ENCODE measurements at regions not wholly inside any gene's neighbourhood (a gene's known extent, or its start where the extent isn't known, plus 50 kb on each side); places are given as distances from the start of the nearest gene placed in this dataset.

DNA sequence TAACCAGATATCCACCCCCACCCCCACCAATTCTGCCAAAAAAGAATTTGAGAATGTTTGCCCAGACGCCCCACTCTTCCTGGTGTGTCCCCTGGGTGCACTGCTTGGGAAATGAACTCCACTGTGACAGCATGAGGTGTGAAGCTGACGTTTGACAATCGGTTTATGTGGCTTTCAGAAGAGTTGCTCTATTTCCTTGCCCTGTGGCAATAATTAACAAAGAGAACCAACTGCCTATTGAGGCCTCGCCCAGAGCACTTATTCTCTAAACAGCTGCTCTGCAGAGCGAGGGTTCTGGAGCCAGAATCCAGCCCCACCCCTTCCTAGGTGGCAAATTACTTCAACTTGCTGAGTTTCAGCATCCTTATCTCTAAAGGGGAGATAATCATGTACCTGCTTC is 115.8 kb upstream of the SIX3 start:
- no peak for DNase-seq (ENCODE audit: extremely low spot score in 2 of 2)
- intact Hi-C loops (cut with DNase I), result no loop called here
- H3K27me3 ChIP-seq, result no peaks in the 10 kb centered on the region
- H3K4me3 ChIP-seq, result no peak overlapping the region
- TF ChIP-seq, protein P1, sequence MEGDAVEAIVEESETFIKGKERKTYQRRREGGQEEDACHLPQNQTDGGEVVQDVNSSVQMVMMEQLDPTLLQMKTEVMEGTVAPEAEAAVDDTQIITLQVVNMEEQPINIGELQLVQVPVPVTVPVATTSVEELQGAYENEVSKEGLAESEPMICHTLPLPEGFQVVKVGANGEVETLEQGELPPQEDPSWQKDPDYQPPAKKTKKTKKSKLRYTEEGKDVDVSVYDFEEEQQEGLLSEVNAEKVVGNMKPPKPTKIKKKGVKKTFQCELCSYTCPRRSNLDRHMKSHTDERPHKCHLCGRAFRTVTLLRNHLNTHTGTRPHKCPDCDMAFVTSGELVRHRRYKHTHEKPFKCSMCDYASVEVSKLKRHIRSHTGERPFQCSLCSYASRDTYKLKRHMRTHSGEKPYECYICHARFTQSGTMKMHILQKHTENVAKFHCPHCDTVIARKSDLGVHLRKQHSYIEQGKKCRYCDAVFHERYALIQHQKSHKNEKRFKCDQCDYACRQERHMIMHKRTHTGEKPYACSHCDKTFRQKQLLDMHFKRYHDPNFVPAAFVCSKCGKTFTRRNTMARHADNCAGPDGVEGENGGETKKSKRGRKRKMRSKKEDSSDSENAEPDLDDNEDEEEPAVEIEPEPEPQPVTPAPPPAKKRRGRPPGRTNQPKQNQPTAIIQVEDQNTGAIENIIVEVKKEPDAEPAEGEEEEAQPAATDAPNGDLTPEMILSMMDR (IDR thresholded peaks at IDR 0.05), result no peak
- TF ChIP-seq POLR2AphosphoS5 (IDR thresholded peaks at IDR 0.05; ENCODE audit: insufficient read depth in 1 of 2, low read depth in 1 of 2) (no peak), POLR2A (IDR thresholded peaks at IDR 0.05) (no peak)
- H3K9me3 ChIP-seq, result no peaks in the 10 kb centered on the region
- H3K27ac ChIP-seq, result no peak overlapping the region
- no peaks in the 10 kb centered on the region for H3K4me1 ChIP-seq
- H3K36me3 ChIP-seq, result no peaks in the 10 kb centered on the region

DNA sequence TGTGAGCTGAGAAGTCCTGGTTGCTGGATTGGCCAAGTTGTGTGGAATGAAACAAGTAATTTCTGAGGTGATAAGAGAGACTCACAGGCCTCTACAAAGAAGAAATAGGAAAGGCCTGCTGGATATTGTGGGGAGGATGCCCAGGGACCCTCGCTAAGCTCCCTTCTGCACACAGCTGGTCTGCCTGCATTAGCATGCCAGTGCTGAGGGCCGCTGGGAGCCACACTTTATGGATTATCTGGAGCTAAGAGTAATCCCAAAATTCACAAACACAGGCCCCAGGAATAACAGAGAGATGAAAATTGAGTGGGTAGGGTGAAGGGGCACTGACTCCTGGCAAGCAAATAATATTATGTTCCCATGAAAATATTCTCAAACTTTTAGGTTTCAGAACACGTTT is 114.9 kb upstream of the SIX3 start:
- DNase-seq (ENCODE audit: extremely low spot score in 2 of 2), result no peak
- no peak overlapping the region for H3K4me3 ChIP-seq
- no peaks in the 10 kb centered on the region for H3K27me3 ChIP-seq
- H3K9me3 ChIP-seq, result no peaks in the 10 kb centered on the region
- intact Hi-C loops (cut with DNase I), result no loop called here
- TF ChIP-seq POLR2A (IDR thresholded peaks at IDR 0.05) (no peak), POLR2AphosphoS5 (IDR thresholded peaks at IDR 0.05; ENCODE audit: insufficient read depth in 1 of 2, low read depth in 1 of 2) (no peak)
- TF ChIP-seq, protein P1 (IDR thresholded peaks at IDR 0.05), result no peak
- H3K36me3 ChIP-seq, result no peaks in the 10 kb centered on the region
- H3K27ac ChIP-seq, result no peak overlapping the region
- no peaks in the 10 kb centered on the region for H3K4me1 ChIP-seq

DNA sequence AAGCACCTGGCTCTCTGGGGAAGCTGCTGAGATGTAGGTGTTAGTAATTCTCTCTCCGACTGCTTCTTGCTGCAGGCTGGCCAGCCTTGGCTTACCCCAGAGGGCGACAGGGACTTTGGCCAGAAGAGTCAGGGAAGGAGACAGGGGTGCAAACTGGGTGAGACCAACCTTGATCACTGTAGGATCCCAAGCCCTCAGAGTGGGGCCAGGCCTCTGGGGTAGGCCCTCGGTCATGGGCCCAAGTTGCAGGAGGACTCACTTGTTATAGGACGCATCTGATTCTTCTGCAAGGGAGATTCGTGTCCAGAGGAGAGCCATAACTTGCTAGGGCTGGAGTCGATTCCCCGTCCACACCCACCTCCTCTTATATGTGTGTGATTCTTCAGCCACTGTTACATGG is 111.7 kb upstream of the SIX3 start:
- no peak for DNase-seq (ENCODE audit: extremely low spot score in 2 of 2)
- H3K36me3 ChIP-seq, result no peaks in the 10 kb centered on the region
- H3K27ac ChIP-seq, result no peak overlapping the region
- H3K4me1 ChIP-seq, result no peaks in the 10 kb centered on the region
- no peaks in the 10 kb centered on the region for H3K27me3 ChIP-seq
- H3K9me3 ChIP-seq, result no peaks in the 10 kb centered on the region
- TF ChIP-seq POLR2A (IDR thresholded peaks at IDR 0.05), result no peak
- TF ChIP-seq POLR2AphosphoS5 (IDR thresholded peaks at IDR 0.05; ENCODE audit: insufficient read depth in 1 of 2, low read depth in 1 of 2), result no peak
- intact Hi-C loops (cut with DNase I), result no loop called here
- H3K4me3 ChIP-seq, result no peak overlapping the region

DNA sequence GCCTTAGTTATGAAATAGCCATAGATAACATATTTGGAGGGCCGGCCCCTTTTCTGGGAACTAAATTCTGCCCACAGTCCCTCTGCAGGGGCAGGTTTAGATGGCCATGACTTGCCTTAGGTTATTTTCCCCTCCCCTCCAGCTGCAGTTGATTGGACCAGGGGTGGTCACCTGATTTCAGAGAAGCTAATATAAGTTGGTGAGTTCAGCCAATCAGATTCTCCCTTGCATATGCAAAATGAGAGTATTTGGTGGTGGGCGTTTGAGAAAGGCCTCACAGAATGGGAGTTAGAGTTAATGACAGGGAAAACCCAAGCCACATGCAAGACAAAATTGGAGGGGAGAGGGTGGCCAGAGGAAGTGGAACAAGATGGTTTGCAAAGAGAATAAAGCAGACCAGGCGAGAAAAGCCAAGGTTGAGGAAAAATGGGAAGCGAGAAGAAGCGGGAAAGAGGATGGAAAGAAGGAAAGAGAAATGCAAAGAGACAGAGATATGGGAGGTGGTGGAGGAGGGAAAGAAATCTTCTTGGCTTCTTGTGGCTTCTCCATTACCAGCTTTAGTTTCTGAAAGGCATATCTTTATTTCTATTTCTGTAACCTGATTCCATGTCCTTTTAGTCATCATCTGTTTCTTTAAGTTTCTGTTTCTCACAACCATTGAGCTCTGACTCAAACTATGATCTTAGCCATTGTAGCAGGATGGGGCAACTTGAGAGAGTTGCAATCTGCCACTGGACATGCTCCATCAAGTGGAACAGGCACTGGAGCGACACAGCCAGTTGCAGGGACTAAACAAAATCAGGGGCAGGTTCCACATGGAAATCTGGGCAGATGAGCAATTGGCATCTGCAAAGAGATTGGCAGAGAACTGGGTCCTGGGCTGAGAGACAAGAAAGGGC is 108.1 kb upstream of the SIX3 start:
- TF ChIP-seq POLR2AphosphoS5 (IDR thresholded peaks at IDR 0.05; ENCODE audit: insufficient read depth in 1 of 2, low read depth in 1 of 2) (no peak), POLR2A (IDR thresholded peaks at IDR 0.05) (no peak)
- TF ChIP-seq, protein P1 (IDR thresholded peaks at IDR 0.05), result no peak
- H3K4me1 ChIP-seq, result no peaks in the 10 kb centered on the region
- no peaks in the 10 kb centered on the region for H3K9me3 ChIP-seq
- intact Hi-C loops (cut with DNase I), result no loop called here
- no peak overlapping the region for H3K4me3 ChIP-seq
- H3K27me3 ChIP-seq, result no peaks in the 10 kb centered on the region
- H3K36me3 ChIP-seq, result no peaks in the 10 kb centered on the region
- no peak for DNase-seq (ENCODE audit: extremely low spot score in 2 of 2)
- H3K27ac ChIP-seq, result no peak overlapping the region

DNA sequence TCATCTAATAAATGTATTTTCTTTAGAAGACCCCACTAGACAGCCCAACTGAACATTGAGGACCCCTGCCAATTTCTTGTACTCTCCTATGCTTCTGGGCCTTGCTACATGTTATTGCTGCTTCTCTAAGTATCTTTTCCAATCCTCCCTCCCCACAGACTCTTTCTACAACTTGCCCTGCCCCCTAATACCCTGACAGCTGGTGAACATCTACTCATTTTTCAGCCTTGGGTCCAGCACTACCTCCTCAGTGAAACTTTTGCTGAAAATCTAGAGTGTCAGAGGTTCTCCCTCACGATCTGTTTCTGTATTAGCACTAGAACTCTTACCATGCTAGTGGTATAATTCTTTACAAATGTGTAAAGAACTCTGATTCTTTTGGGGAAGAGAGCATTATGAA is 106.8 kb upstream of the SIX3 start:
- no peaks in the 10 kb centered on the region for H3K4me1 ChIP-seq
- H3K4me3 ChIP-seq, result no peak overlapping the region
- no peaks in the 10 kb centered on the region for H3K36me3 ChIP-seq
- no peak overlapping the region for H3K27ac ChIP-seq
- DNase-seq (ENCODE audit: extremely low spot score in 2 of 2), result no peak
- intact Hi-C loops (cut with DNase I), result no loop called here
- no peaks in the 10 kb centered on the region for H3K27me3 ChIP-seq
- no peaks in the 10 kb centered on the region for H3K9me3 ChIP-seq
- TF ChIP-seq POLR2A (IDR thresholded peaks at IDR 0.05) (no peak), POLR2AphosphoS5 (IDR thresholded peaks at IDR 0.05; ENCODE audit: insufficient read depth in 1 of 2, low read depth in 1 of 2) (no peak)
- TF ChIP-seq, protein P1 (IDR thresholded peaks at IDR 0.05), result no peak

Measured in vagina (tissue), 2 donors.